Activated naive CD4-positive, alpha-beta T cell treated with anti-CD3 and anti-CD28 coated beads, Interleukin-2, amount 10 ng/mL, durations not matched to agents 7 days and 5 days (primary cell): ENCODE measurements at regions not wholly inside any gene's neighbourhood (a gene's known extent, or its start where the extent isn't known, plus 50 kb on each side); places are given as distances from the start of the nearest gene placed in this dataset.
"Not testable (repeated sequence)": the region's sequence is repeated elsewhere in the genome, so short reads cannot be mapped to it uniquely, and the experiment has no call there.

Experiments
- CTCF ChIA-PET: fragments of 350-600 bp; sonication (Branson Sonifier 250); formaldehyde crosslinking; loops from one replicate; lab custom pipeline; 2021; ENCODE audit warnings: antibody characterized with exemption; lab: Charles Lee
- DNase-seq: peaks from one replicate; pipeline ENCODE4 v3.0.0-alpha.2; 2020
- H3K27ac Mint-ChIP-seq: one replicate; pipeline ENCODE4 v1.8.0; 2021; ENCODE audit warnings: mild to moderate bottlenecking, moderate library complexity, mixed read lengths
- H3K27me3 Mint-ChIP-seq: one replicate; pipeline ENCODE4 v1.8.0; 2021; ENCODE audit warnings: mild to moderate bottlenecking, mixed read lengths
- H3K36me3 Mint-ChIP-seq: one replicate; pipeline ENCODE4 v1.8.0; 2021; ENCODE audit warnings: mixed read lengths
- H3K4me1 Mint-ChIP-seq: one replicate; pipeline ENCODE4 v1.8.0; 2021; ENCODE audit warnings: mixed read lengths
- H3K4me3 Mint-ChIP-seq: one replicate; pipeline ENCODE4 v1.8.0; 2021; ENCODE audit warnings: mild to moderate bottlenecking, moderate library complexity, mixed read lengths
- H3K9me3 Mint-ChIP-seq: one replicate; pipeline ENCODE4 v1.8.0; 2021; ENCODE audit warnings: mixed read lengths

DNA sequence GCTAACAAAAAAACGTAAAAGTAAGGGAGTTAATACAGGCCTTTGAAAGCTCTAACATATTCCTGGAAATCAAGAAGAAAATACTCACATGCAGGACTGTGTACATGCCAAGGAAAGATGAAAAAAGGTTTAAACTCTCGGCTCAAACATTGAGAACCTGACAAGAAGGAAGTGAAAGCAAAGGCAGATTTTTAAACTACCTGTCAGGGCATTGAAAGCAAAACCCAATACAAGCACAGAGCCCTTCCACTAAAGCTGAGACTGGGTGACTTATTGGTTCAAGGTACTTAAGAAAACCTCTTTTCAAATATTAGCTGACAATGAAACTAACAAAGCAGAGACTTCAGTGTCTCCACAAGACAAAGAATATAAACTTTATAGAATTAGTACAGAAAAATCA is 313.0 kb upstream of the GRID2 start:
- no peaks in the 10 kb centered on the region for H3K27me3 Mint-ChIP-seq
- CTCF ChIA-PET = no interaction called here
- H3K4me3 Mint-ChIP-seq = no peak overlapping the region
- H3K9me3 Mint-ChIP-seq = no peaks in the 10 kb centered on the region
- no peaks in the 10 kb centered on the region for H3K4me1 Mint-ChIP-seq
- H3K27ac Mint-ChIP-seq = no peak overlapping the region
- DNase-seq = no peak
- H3K36me3 Mint-ChIP-seq = no peaks in the 10 kb centered on the region

DNA sequence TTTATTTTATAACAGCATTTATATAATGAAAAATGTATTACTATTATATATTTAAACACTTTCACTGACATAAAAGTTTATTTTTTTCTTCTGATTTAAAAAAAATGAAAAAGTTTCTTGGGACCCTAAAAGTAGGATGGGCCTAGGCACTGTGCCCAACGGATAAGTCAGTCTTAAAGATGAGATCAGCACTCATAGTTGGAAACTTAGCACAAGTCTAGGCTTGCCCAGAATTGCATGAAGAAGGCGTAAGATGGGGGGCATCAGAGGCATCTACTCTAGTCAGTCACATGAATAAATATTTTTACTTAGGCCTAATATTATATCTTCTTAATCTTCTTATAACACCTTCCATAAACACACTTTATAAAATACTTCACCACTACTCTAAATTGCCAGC is 306.7 kb upstream of the GRID2 start:
- Mint-ChIP-seq H3K4me3 (no peak overlapping the region), H3K36me3 (no peaks in the 10 kb centered on the region), H3K4me1 (no peaks in the 10 kb centered on the region), H3K27ac (no peak overlapping the region), H3K9me3 (no peaks in the 10 kb centered on the region), H3K27me3 (no peaks in the 10 kb centered on the region)
- no peak for DNase-seq
- CTCF ChIA-PET = no interaction called here

DNA sequence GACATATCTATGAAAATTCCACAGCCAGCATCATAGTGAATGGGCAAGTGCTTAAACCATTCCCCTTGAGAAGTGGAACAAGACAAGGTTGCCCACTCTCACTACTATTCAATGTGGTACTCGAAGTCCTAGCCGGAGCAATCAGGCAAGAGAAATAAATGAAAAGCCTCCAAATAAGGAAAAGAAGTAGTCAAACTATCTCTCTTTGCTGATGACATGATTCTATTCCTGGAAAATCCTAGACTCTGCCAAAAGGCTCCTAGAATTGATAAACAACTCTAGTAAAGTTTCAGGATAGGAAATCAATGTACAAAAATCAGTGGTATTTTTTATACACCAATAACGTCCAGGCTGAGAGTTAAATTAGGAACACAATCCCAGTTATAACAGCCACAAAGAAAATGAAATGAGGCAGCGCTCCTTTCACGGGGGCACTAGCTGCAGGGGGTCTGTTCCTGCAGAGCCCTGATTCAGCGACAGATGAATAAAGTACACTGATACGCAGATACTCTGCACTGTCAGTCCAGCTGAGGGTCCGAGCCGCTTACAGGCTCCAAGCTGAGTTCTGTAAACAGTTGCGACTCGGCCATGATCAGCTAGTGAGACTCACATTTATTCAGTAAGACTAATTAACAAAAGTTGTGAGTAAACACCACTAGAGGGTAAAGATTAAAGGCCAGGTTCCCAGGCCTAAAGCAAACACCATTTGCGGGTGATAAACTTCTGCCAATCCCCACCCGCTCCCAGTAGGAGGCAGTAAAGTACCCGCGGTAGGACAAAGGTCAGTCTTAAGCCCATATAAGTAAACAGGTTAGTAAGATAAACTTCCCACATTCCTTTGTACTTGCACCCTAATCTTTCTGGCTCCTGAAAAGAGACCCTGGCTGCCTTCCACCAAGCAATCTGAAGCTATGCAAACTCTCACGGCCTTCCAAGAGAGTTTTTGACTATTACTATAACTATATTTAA is 290.6 kb upstream of the GRID2 start:
- no peak overlapping the region for H3K4me3 Mint-ChIP-seq
- H3K36me3 Mint-ChIP-seq = no peaks in the 10 kb centered on the region
- H3K27ac Mint-ChIP-seq = no peak overlapping the region
- no peaks in the 10 kb centered on the region for H3K4me1 Mint-ChIP-seq
- H3K9me3 Mint-ChIP-seq = peaks cover 2% of the 10 kb centered on the region
- DNase-seq = no peak
- CTCF ChIA-PET = no interaction called here
- no peaks in the 10 kb centered on the region for H3K27me3 Mint-ChIP-seq

DNA sequence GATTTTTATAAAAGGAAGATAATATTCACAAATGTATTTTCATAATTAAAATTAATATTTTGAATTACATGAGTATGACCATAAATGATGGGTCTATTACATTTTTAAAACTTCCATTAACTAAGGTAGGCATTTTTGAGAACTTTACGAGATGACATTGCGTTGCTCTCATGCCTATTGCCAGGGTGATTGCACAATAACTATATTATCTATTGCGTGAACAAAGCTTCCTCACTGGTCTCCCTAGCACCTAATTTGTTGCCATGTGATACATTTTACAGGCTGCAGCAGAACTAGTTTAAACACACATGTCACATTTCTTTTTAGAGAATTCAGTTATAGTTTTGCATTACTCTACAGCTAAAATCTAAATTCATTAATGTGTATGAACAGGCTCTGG is 289.7 kb upstream of the GRID2 start:
- Mint-ChIP-seq H3K27me3 (no peaks in the 10 kb centered on the region), H3K36me3 (no peaks in the 10 kb centered on the region), H3K9me3 (peaks cover 2% of the 10 kb centered on the region), H3K27ac (no peak overlapping the region), H3K4me3 (no peak overlapping the region), H3K4me1 (no peaks in the 10 kb centered on the region)
- no peak for DNase-seq
- CTCF ChIA-PET = no interaction called here

DNA sequence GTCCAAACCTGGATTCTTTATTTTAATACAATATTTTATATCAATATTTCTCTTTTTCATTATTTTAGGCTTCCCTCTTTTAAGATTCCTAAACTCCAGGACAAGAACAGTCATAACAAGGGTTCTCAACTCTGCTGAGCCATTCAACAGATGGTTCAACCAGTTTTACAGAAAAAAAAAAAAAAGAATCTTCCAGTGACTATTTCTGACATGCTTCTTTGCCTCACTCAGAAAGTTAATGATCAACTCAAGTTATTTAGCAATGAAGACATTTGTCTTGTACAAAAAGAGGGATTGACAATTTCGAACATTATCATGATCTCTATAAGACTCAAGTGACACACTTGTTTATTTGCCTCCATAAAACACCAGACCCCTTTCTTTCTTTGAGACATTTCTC is 282.6 kb upstream of the GRID2 start:
- Mint-ChIP-seq H3K9me3 (peaks cover 8% of the 10 kb centered on the region), H3K27ac (no peak overlapping the region), H3K4me3 (no peak overlapping the region), H3K4me1 (no peaks in the 10 kb centered on the region), H3K36me3 (no peaks in the 10 kb centered on the region), H3K27me3 (no peaks in the 10 kb centered on the region)
- CTCF ChIA-PET = no interaction called here
- no peak for DNase-seq

DNA sequence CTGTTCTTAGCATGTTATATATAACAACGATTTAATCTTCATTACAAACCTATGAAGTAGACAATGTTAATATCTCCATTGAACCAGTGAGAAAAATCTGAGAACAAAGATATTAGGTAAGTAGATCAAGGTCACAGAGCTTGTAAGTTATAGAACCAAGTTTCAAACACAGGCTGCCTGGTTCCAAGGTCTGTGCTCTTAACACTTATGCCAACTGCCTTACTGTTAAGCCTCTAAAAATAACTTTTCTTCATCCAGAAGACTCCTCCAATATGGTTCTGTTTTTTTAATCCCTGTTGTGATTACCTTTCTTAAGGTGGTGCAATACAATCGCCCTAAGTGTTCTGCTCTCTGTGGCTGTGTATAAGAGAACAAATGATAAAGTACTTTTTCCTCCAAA is 282.0 kb upstream of the GRID2 start:
- Mint-ChIP-seq H3K27ac (no peak overlapping the region), H3K27me3 (no peaks in the 10 kb centered on the region), H3K9me3 (peaks cover 8% of the 10 kb centered on the region), H3K4me3 (no peak overlapping the region), H3K4me1 (no peaks in the 10 kb centered on the region), H3K36me3 (no peaks in the 10 kb centered on the region)
- CTCF ChIA-PET = no interaction called here
- no peak for DNase-seq

- H3K4me3 Mint-ChIP-seq, H3K9me3 Mint-ChIP-seq, H3K36me3 Mint-ChIP-seq, DNase-seq, CTCF ChIA-PET, H3K4me1 Mint-ChIP-seq, H3K27ac Mint-ChIP-seq, H3K27me3 Mint-ChIP-seq: not testable (repeated sequence)
These were observed 274.9 kb upstream of the GRID2 start for GRCh38 chr4:92028830-92029229.

- Mint-ChIP-seq H3K4me3 (no peak overlapping the region), H3K36me3 (no peaks in the 10 kb centered on the region), H3K27me3 (no peaks in the 10 kb centered on the region), H3K9me3 (no peaks in the 10 kb centered on the region), H3K4me1 (no peaks in the 10 kb centered on the region), H3K27ac (no peak overlapping the region)
- no peak for DNase-seq
- CTCF ChIA-PET = no interaction called here
These were observed 271.9 kb upstream of the GRID2 start for GRCh38 chr4:92031825-92032224.

DNA sequence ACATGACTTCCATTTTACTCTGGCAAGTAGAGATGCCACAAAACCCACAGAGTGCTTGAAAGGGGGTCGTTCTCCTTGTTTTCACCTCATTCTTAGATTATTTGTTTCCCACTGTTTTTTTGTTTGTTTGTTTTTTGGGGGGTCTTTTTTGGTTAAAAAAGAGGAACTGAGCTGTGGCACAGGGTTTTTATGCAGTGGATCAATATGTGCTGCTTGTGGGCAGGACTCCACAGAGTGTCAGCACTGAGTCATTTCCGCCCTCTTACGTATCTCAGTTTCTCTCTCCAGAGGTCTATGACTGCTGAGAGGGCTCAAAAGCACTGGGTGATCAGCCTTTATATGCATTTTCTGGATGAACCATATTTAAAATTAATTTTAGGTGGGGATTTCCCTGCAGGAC is 268.1 kb upstream of the GRID2 start:
- H3K4me1 Mint-ChIP-seq = no peaks in the 10 kb centered on the region
- H3K27ac Mint-ChIP-seq = no peak overlapping the region
- no peaks in the 10 kb centered on the region for H3K27me3 Mint-ChIP-seq
- CTCF ChIA-PET = no interaction called here
- H3K9me3 Mint-ChIP-seq = peaks cover 2% of the 10 kb centered on the region
- no peak overlapping the region for H3K4me3 Mint-ChIP-seq
- DNase-seq = no peak
- H3K36me3 Mint-ChIP-seq = no peaks in the 10 kb centered on the region

DNA sequence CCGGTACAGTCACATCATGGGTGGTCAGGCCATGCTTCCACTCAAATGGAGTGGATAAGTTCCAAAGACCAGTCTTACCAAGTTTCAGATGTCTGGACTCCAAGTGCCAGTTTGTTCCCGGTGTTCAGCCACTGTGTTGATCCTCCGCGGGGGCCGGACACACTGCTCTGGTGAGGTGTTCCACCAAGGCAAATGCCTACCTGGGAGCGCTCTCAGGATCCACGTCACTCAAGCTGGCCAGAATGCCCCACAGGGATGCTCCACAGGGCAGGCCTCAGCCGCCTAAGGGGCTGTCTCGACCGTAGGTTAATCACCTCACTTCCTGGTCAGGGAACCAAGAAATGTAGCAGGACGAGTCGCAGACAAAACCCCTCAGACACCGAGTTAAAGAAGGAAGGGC is 258.0 kb upstream of the GRID2 start:
- H3K27ac Mint-ChIP-seq = no peak overlapping the region
- H3K27me3 Mint-ChIP-seq = no peaks in the 10 kb centered on the region
- H3K9me3 Mint-ChIP-seq = peaks cover 4% of the 10 kb centered on the region
- DNase-seq = no peak
- CTCF ChIA-PET = no interaction called here
- H3K4me3 Mint-ChIP-seq = no peak overlapping the region
- H3K36me3 Mint-ChIP-seq = no peaks in the 10 kb centered on the region
- H3K4me1 Mint-ChIP-seq = no peaks in the 10 kb centered on the region

GRCh38 chr4:92047209-92047875 is 256.4 kb upstream of the GRID2 start:
- Mint-ChIP-seq H3K27ac (no peak overlapping the region), H3K27me3 (no peaks in the 10 kb centered on the region), H3K9me3 (peaks cover 7% of the 10 kb centered on the region), H3K4me1 (no peaks in the 10 kb centered on the region), H3K36me3 (no peaks in the 10 kb centered on the region), H3K4me3 (no peak overlapping the region)
- CTCF ChIA-PET = no interaction called here
- DNase-seq = no peak

DNA sequence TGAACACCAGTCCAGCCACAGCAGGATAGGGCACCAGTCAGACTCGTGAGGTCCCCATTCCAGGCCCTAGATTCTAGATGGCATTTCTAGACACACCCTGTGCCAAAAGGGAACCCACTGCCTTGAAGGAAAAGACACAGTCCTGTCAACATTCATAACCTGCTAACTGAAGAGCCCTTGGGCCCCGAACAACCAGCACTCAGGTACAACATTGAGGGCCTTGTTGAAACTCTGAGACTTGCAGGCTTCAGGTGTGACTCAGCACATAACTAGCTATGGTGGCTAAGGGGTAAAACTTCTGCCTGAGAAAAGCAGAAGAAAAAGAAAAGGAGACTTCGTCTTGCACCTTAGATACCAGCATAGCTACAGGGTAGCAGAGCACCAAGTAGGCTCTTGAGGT is 252.9 kb upstream of the GRID2 start:
- peaks cover 7% of the 10 kb centered on the region for H3K9me3 Mint-ChIP-seq
- H3K4me3 Mint-ChIP-seq = no peak overlapping the region
- CTCF ChIA-PET = no interaction called here
- H3K27ac Mint-ChIP-seq = no peak overlapping the region
- no peaks in the 10 kb centered on the region for H3K4me1 Mint-ChIP-seq
- no peaks in the 10 kb centered on the region for H3K36me3 Mint-ChIP-seq
- no peaks in the 10 kb centered on the region for H3K27me3 Mint-ChIP-seq
- DNase-seq = no peak

GRCh38 chr4:92059615-92060014 is 244.2 kb upstream of the GRID2 start:
- CTCF ChIA-PET = no interaction called here
- DNase-seq = no peak
- H3K4me1 Mint-ChIP-seq = no peaks in the 10 kb centered on the region
- no peak overlapping the region for H3K27ac Mint-ChIP-seq
- no peaks in the 10 kb centered on the region for H3K27me3 Mint-ChIP-seq
- H3K4me3 Mint-ChIP-seq = no peak overlapping the region
- no peaks in the 10 kb centered on the region for H3K36me3 Mint-ChIP-seq
- no peaks in the 10 kb centered on the region for H3K9me3 Mint-ChIP-seq

DNA sequence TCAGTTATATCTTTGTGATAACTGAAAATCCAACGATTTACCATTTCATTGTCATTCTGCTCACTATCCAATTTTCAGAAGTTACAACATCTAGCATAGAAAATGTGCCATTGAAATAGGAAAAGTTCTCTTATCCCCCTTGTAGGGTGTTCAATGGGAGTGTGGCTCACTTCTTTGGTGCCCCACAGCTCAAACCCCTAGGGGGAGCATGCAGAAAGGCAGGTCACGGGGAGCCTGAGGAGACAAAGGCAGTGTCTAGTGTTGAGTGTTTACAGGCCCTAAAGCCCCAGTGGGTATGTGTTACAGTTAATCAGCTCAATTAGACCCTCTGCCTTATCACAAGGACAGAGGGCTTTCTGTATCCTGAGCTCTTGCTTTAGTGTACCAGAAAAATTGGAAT is 243.4 kb upstream of the GRID2 start:
- Mint-ChIP-seq H3K27me3 (no peaks in the 10 kb centered on the region), H3K27ac (no peak overlapping the region), H3K4me3 (no peak overlapping the region), H3K4me1 (no peaks in the 10 kb centered on the region), H3K36me3 (no peaks in the 10 kb centered on the region), H3K9me3 (no peaks in the 10 kb centered on the region)
- CTCF ChIA-PET = no interaction called here
- no peak for DNase-seq

- DNase-seq = no peak
- no peaks in the 10 kb centered on the region for H3K36me3 Mint-ChIP-seq
- no peaks in the 10 kb centered on the region for H3K27me3 Mint-ChIP-seq
- no peak overlapping the region for H3K4me3 Mint-ChIP-seq
- H3K9me3 Mint-ChIP-seq = peaks cover 4% of the 10 kb centered on the region
- no peaks in the 10 kb centered on the region for H3K4me1 Mint-ChIP-seq
- no peak overlapping the region for H3K27ac Mint-ChIP-seq
- CTCF ChIA-PET = no interaction called here
These were observed 239.2 kb upstream of the GRID2 start for GRCh38 chr4:92064574-92064973.
